ENCODE measurements at regions not wholly inside any gene's neighbourhood (a gene's known extent, or its start where the extent isn't known, plus 50 kb on each side); places are given as distances from the start of the nearest gene placed in this dataset.

DNA sequence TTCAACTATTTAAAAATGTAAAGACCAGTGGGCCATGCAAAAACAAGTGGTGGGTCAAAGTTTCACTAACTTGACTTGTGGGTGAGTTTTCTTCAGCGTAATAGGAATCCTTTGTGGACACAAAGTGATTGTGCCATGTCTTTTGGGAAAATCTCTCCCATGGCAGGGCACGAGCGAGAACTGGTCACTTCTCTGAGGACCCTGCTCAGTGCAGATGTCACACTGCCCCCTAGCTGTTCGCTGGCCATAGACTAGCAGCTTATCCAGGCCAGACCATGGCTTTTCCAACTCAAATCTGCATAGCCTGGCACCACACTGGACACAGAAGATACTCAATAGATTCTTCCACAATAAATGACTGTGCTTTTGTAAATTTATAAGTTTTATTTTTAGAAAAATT is 306.0 kb upstream of the CCL2 start:
- no peak for TF ChIP-seq JUND (IDR thresholded peaks at IDR 0.05)
- TF ChIP-seq, protein P1, sequence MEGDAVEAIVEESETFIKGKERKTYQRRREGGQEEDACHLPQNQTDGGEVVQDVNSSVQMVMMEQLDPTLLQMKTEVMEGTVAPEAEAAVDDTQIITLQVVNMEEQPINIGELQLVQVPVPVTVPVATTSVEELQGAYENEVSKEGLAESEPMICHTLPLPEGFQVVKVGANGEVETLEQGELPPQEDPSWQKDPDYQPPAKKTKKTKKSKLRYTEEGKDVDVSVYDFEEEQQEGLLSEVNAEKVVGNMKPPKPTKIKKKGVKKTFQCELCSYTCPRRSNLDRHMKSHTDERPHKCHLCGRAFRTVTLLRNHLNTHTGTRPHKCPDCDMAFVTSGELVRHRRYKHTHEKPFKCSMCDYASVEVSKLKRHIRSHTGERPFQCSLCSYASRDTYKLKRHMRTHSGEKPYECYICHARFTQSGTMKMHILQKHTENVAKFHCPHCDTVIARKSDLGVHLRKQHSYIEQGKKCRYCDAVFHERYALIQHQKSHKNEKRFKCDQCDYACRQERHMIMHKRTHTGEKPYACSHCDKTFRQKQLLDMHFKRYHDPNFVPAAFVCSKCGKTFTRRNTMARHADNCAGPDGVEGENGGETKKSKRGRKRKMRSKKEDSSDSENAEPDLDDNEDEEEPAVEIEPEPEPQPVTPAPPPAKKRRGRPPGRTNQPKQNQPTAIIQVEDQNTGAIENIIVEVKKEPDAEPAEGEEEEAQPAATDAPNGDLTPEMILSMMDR (IDR thresholded peaks at IDR 0.05; ENCODE audit: low read depth, low read length, missing input control), result no peak

All from liver (tissue), 3 donors.